WTC11 (cell line): ENCODE measurements at regions not wholly inside any gene's neighbourhood (a gene's known extent, or its start where the extent isn't known, plus 50 kb on each side); places are given as distances from the start of the nearest gene placed in this dataset.

Source experiments
- ATAC-seq: fragments of 200-7000 bp; cut with Tn5 transposase; 2 replicates; pipeline ENCODE4 v1.10.0; 2021; ENCODE audit warnings: mild to moderate bottlenecking, moderate library complexity
- CTCF ChIA-PET: fragments of 300-600 bp; sonication (Branson Sonifier 250); formaldehyde crosslinking; loops from one replicate; lab custom pipeline; 2021; ENCODE audit warnings: antibody characterized with exemption; lab: Charles Lee
- POLR2A ChIA-PET: fragments of 350-600 bp; sonication (Branson Sonifier 250); formaldehyde crosslinking; loops from one replicate; lab custom pipeline; 2021; ENCODE audit warnings: antibody characterized with exemption; lab: Charles Lee
- DNase-seq: peaks from one replicate; pipeline ENCODE4 v3.0.0; 2021; ENCODE audit warnings: low spot score
- H3K27ac Mint-ChIP-seq: 2 replicates; pipeline ENCODE4 v1.8.0; 2021; ENCODE audit warnings: mixed read lengths
- H3K27me3 Mint-ChIP-seq: 2 replicates; pipeline ENCODE4 v1.8.0; 2021; ENCODE audit warnings: low read depth, mild to moderate bottlenecking, moderate library complexity, mixed read lengths
- H3K36me3 Mint-ChIP-seq: 2 replicates; pipeline ENCODE4 v1.8.0; 2021; ENCODE audit warnings: mixed read lengths
- H3K4me1 Mint-ChIP-seq: 2 replicates; pipeline ENCODE4 v1.8.0; 2022; ENCODE audit warnings: mixed read lengths
- H3K4me3 Mint-ChIP-seq: 2 replicates; pipeline ENCODE4 v1.8.0; 2021; ENCODE audit warnings: mild to moderate bottlenecking, moderate library complexity, mixed read lengths
- H3K9me3 Mint-ChIP-seq: 2 replicates; pipeline ENCODE4 v1.8.0; 2021; ENCODE audit warnings: mixed read lengths
- ATF1 ChIP-seq: sonication (generic); formaldehyde crosslinking; IDR thresholded peaks from 2 replicates; pipeline ENCODE4 v1.8.1; 2023; ENCODE audit warnings: mild to moderate bottlenecking, moderate library complexity, missing genetic modification reagents
- ATF2 ChIP-seq: sonication (generic); formaldehyde crosslinking; IDR thresholded peaks from 2 replicates; pipeline ENCODE4 v1.8.1; 2022; ENCODE audit warnings: low read depth, missing genetic modification reagents, borderline replicate concordance
- ATF3 ChIP-seq: sonication (generic); formaldehyde crosslinking; conservative IDR thresholded peaks from 2 replicates; pipeline ENCODE4 v1.8.1; 2022; ENCODE audit warnings: mild to moderate bottlenecking, missing genetic modification reagents
- E2F4 ChIP-seq: sonication (generic); formaldehyde crosslinking; IDR thresholded peaks from 2 replicates; pipeline ENCODE4 v1.8.1; 2022; ENCODE audit warnings: low read depth, mild to moderate bottlenecking, moderate library complexity, missing genetic modification reagents, borderline replicate concordance
- FOXJ3 ChIP-seq: sonication (generic); formaldehyde crosslinking; IDR thresholded peaks from 2 replicates; pipeline ENCODE4 v1.9.0; 2021; ENCODE audit warnings: missing genetic modification reagents, mild to moderate bottlenecking, borderline replicate concordance
- FOXK1 ChIP-seq: sonication (generic); formaldehyde crosslinking; IDR thresholded peaks from 2 replicates; pipeline ENCODE4 v1.8.0; 2022; ENCODE audit warnings: mild to moderate bottlenecking, moderate library complexity, missing genetic modification reagents
- GTF2I ChIP-seq: fragments of 250-450 bp; sonication (Bioruptor Pico); conservative IDR thresholded peaks from 2 replicates; pipeline ENCODE4 v1.4.0; 2021; ENCODE audit warnings: mild to moderate bottlenecking
- IRF1 ChIP-seq: sonication (generic); formaldehyde crosslinking; IDR thresholded peaks from 2 replicates; pipeline ENCODE4 v1.8.0; 2023; ENCODE audit warnings: missing genetic modification reagents
- MXD4 ChIP-seq: fragments of 250-450 bp; sonication (Bioruptor Pico); IDR thresholded peaks from 2 replicates; pipeline ENCODE4 v1.8.0; 2021; ENCODE audit warnings: mild to moderate bottlenecking, moderate library complexity, borderline replicate concordance
- NR1H2 ChIP-seq: sonication (generic); formaldehyde crosslinking; IDR thresholded peaks from 2 replicates; pipeline ENCODE4 v1.9.0; 2021; ENCODE audit warnings: mild to moderate bottlenecking, moderate library complexity, missing genetic modification reagents
- NR3C1 ChIP-seq: sonication (generic); formaldehyde crosslinking; conservative IDR thresholded peaks from 2 replicates; pipeline ENCODE4 v1.8.1; 2023; ENCODE audit warnings: low read depth, mild to moderate bottlenecking, missing genetic modification reagents
- PRDM15 ChIP-seq: sonication (generic); formaldehyde crosslinking; IDR thresholded peaks from 2 replicates; pipeline ENCODE4 v1.8.0; 2022; ENCODE audit warnings: missing genetic modification reagents
- RELA ChIP-seq: sonication (generic); formaldehyde crosslinking; IDR thresholded peaks from 2 replicates; pipeline ENCODE4 v1.8.1; 2022; ENCODE audit warnings: missing genetic modification reagents, mild to moderate bottlenecking, borderline replicate concordance
- RORB ChIP-seq: fragments of 250-450 bp; sonication (Bioruptor Pico); IDR thresholded peaks from 2 replicates; pipeline ENCODE4 v1.9.0; 2021; ENCODE audit warnings: mild to moderate bottlenecking
- SOX15 ChIP-seq: fragments of 250-450 bp; sonication (Bioruptor Pico); IDR thresholded peaks from 2 replicates; pipeline ENCODE4 v1.9.0; 2021; ENCODE audit warnings: mild to moderate bottlenecking
- USF2 ChIP-seq: sonication (generic); formaldehyde crosslinking; IDR thresholded peaks from 2 replicates; pipeline ENCODE4 v1.8.1; 2023; ENCODE audit warnings: mild to moderate bottlenecking, missing genetic modification reagents, moderate library complexity
- ZNF121 ChIP-seq: sonication (generic); formaldehyde crosslinking; IDR thresholded peaks from 2 replicates; pipeline ENCODE4 v1.8.0; 2023; ENCODE audit warnings: missing genetic modification reagents
- ZNF138 ChIP-seq: sonication (generic); formaldehyde crosslinking; conservative IDR thresholded peaks from 2 replicates; pipeline ENCODE4 v1.8.1; 2022; ENCODE audit warnings: mild to moderate bottlenecking, moderate library complexity, missing genetic modification reagents
- ZNF232 ChIP-seq: sonication (generic); formaldehyde crosslinking; IDR thresholded peaks from 2 replicates; pipeline ENCODE4 v1.8.0; 2022; ENCODE audit warnings: mild to moderate bottlenecking, missing genetic modification reagents

- Mint-ChIP-seq H3K4me1 (no peaks in the 10 kb centered on the region), H3K9me3 (no peaks in the 10 kb centered on the region), H3K27ac (no peak overlapping the region), H3K36me3 (no peaks in the 10 kb centered on the region), H3K4me3 (no peak overlapping the region), H3K27me3 (no peaks in the 10 kb centered on the region)
- no peak for TF ChIP-seq E2F4
- no peak for TF ChIP-seq GTF2I (CRISPR knock-in tag)
- TF ChIP-seq ATF3, result no peak
- TF ChIP-seq ZNF232 (CRISPR knock-in tag), result no peak
- ATAC-seq (no peak), DNase-seq (no peak)
- ChIA-PET CTCF (no interaction called here), POLR2A (no interaction called here)
These were observed 63.4 kb downstream of the CRPPA start for GRCh38 chr7:16357921-16358320.

- H3K4me1 Mint-ChIP-seq, result no peaks in the 10 kb centered on the region
- POLR2A ChIA-PET, result interaction anchor here (1.1 kb wide), 1 partner anchor 9 kb away, joined by 3 read pairs; no protein-coding TSS in a partner anchor
- no peaks in the 10 kb centered on the region for H3K27me3 Mint-ChIP-seq
- H3K9me3 Mint-ChIP-seq, result no peaks in the 10 kb centered on the region
- no peak for TF ChIP-seq ZNF232 (CRISPR knock-in tag)
- TF ChIP-seq ATF1, result no peak
- TF ChIP-seq IRF1 (CRISPR knock-in tag), result no peak
- TF ChIP-seq ATF3, result no peak
- TF ChIP-seq ZNF138 (CRISPR knock-in tag), result no peak
- TF ChIP-seq ATF2, result no peak
- no peak for TF ChIP-seq FOXK1 (CRISPR knock-in tag)
- no peak for TF ChIP-seq MXD4 (CRISPR knock-in tag)
- TF ChIP-seq NR3C1 (CRISPR knock-in tag), result no peak
- TF ChIP-seq USF2 (CRISPR knock-in tag), result no peak
- no peak for TF ChIP-seq ZNF121
- TF ChIP-seq PRDM15 (CRISPR knock-in tag), result no peak
- TF ChIP-seq SOX15 (CRISPR knock-in tag), result no peak
- no peak for TF ChIP-seq RELA (CRISPR knock-in tag)
- no peak for TF ChIP-seq NR1H2 (CRISPR knock-in tag)
- TF ChIP-seq FOXJ3 (CRISPR knock-in tag), result no peak
- no peak for TF ChIP-seq RORB (CRISPR knock-in tag)
- H3K27ac Mint-ChIP-seq, result no peak overlapping the region
- CTCF ChIA-PET, result no interaction called here
- no peaks in the 10 kb centered on the region for H3K36me3 Mint-ChIP-seq
- DNase-seq (no peak), ATAC-seq (no peak)
- H3K4me3 Mint-ChIP-seq, result no peak overlapping the region
These were observed 63.9 kb downstream of the CRPPA start for GRCh38 chr7:16357474-16357873.
